ENCODE measurements at regions not wholly inside any gene's neighbourhood (a gene's known extent, or its start where the extent isn't known, plus 50 kb on each side); places are given as distances from the start of the nearest gene placed in this dataset.

DNA sequence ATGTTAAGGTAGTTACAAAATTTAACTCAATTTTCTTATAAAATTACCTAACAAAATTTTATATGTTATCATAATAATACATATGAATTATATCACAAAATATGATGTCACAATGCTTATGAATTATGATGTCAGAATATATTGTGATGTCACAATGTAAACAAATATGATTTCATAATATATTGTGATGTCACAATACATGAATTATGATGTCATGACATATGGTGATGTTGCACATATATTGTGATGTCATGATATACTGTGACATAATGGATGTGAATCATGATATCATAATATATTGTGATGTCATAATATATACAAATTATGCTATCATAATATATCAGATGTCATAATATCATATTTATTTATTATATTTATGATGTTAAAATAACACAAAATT lies 1879.9 kb downstream of the TP53TG3F start:
- Mint-ChIP-seq H3K27ac (no peak overlapping the region), H3K4me3 (ENCODE audit: low read depth) (no peak overlapping the region), H3K27me3 (no peaks in the 10 kb centered on the region), H3K9me3 (ENCODE audit: low read depth) (peaks cover 36% of the 10 kb centered on the region), H3K36me3 (ENCODE audit: insufficient read depth) (peaks cover 2% of the 10 kb centered on the region), H3K4me1 (ENCODE audit: low read depth) (no peaks in the 10 kb centered on the region)
- TF ChIP-seq, protein P1, sequence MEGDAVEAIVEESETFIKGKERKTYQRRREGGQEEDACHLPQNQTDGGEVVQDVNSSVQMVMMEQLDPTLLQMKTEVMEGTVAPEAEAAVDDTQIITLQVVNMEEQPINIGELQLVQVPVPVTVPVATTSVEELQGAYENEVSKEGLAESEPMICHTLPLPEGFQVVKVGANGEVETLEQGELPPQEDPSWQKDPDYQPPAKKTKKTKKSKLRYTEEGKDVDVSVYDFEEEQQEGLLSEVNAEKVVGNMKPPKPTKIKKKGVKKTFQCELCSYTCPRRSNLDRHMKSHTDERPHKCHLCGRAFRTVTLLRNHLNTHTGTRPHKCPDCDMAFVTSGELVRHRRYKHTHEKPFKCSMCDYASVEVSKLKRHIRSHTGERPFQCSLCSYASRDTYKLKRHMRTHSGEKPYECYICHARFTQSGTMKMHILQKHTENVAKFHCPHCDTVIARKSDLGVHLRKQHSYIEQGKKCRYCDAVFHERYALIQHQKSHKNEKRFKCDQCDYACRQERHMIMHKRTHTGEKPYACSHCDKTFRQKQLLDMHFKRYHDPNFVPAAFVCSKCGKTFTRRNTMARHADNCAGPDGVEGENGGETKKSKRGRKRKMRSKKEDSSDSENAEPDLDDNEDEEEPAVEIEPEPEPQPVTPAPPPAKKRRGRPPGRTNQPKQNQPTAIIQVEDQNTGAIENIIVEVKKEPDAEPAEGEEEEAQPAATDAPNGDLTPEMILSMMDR (IDR thresholded peaks at IDR 0.05; ENCODE audit: unreplicated experiment) = no peak
- no peak for DNase-seq (ENCODE audit: low spot score, unreplicated experiment)

DNA sequence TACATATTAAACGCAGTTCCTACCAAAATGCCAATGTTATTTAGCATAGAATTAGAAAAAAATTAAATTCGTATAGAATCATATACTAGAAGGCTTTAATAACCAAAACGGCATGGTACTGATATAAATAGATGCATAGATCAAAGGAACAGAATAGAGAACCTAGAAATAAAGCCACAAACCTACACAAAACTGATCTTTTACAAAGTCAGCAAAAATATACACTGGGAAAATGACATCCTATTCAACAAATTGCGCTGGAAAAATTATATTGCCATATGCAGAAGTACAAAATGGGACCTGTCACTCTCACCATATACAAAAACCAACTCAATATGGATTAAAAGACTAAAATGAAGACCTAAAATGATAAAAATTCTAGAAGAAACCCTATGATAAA lies 1882.6 kb downstream of the TP53TG3F start:
- Mint-ChIP-seq H3K4me1 (ENCODE audit: low read depth) (no peaks in the 10 kb centered on the region), H3K9me3 (ENCODE audit: low read depth) (peaks cover 40% of the 10 kb centered on the region), H3K27me3 (no peaks in the 10 kb centered on the region), H3K27ac (no peak overlapping the region), H3K36me3 (ENCODE audit: insufficient read depth) (peaks cover 4% of the 10 kb centered on the region), H3K4me3 (ENCODE audit: low read depth) (no peak overlapping the region)
- TF ChIP-seq, protein P1 (IDR thresholded peaks at IDR 0.05; ENCODE audit: unreplicated experiment) = no peak
- no peak for DNase-seq (ENCODE audit: low spot score, unreplicated experiment)

DNA sequence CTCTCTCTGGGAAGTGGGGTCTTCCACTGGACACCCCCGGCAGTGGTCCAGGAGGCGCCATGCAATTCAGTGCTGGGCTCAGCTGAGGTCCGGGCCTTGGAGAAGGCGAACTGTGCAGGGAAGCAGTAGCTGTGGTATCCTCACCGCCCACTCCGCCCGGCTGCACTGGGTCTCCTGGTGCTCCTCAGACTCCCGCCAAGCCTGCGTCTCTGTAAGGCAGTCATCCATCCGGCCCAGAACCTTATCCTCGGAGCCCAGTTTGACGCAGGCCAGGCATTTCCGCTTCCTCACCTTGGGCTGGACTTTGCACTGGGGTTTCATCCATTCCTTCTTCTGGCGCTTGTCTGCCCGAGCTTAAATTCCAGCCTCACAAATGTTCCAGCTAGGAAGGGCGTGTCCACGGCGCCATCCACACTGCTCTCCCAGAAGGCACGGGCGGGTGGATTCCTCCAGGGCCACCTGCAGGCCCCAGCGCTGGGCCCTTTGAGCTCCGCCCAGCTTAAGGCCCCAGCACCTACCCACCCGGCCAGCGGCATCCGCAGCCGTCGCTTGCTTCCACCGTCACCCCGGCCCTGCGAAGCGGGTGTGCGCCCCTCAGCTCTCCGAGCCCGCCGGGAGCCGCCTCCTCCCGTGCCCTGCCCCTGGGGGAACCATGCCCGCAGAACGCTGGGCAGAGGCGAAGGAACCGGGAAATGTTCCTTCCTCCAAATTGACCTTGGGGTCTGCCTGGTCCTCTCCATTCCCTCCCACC lies 1884.8 kb downstream of the TP53TG3F start:
- Mint-ChIP-seq H3K9me3 (ENCODE audit: low read depth) (peaks cover 46% of the 10 kb centered on the region), H3K4me1 (ENCODE audit: low read depth) (no peaks in the 10 kb centered on the region), H3K4me3 (ENCODE audit: low read depth) (no peak overlapping the region), H3K36me3 (ENCODE audit: insufficient read depth) (peaks cover 4% of the 10 kb centered on the region), H3K27me3 (no peaks in the 10 kb centered on the region), H3K27ac (no peak overlapping the region)
- TF ChIP-seq, protein P1 (IDR thresholded peaks at IDR 0.05; ENCODE audit: unreplicated experiment) = no peak
- no peak for DNase-seq (ENCODE audit: low spot score, unreplicated experiment)

DNA sequence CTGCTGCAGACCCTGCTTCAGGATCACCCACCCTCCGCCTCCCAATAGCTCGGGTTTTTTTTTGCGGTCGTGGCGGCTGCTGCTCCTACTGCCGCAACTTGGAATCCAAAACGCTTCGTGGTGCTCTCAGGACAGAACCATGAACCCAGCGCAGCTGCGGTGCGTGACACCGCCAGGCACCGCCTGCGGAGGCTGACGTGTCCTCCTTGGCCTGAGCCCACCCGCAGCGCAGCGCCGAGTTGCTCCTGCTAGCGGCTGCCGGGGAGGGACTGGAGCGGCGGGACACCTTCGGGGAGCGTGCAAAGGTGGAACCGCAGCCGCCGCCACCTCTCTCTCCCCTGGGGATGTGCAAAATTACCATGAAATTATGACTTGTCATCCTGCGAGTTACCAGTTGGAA lies 1893.0 kb downstream of the TP53TG3F start:
- no peaks in the 10 kb centered on the region for H3K27me3 Mint-ChIP-seq
- no peaks in the 10 kb centered on the region for H3K4me1 Mint-ChIP-seq (ENCODE audit: low read depth)

DNA sequence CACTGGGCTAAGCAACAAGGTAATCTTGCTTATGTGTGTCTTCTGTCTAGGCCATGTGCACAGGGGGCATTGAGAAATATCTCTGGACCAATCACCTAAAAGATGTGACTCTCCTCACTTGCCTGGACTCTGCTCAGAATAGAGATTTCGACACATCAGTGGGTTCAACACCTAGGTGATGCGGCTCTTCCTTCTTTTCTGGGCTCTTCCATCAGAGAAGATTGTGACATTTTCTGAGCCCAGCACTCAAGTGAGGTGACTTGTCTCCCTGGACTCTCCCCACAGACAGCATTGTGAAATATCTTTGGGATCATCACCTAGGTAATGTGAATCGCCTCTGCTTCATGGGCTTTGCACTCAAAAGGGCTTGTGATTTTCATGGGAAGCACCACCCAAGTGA lies 1904.1 kb downstream of the TP53TG3F start:
- H3K4me3 Mint-ChIP-seq (ENCODE audit: low read depth) = no peak overlapping the region
- TF ChIP-seq, protein P1 (IDR thresholded peaks at IDR 0.05; ENCODE audit: unreplicated experiment) = no peak
- H3K27ac Mint-ChIP-seq = no peak overlapping the region
- no peaks in the 10 kb centered on the region for H3K36me3 Mint-ChIP-seq (ENCODE audit: insufficient read depth)
- DNase-seq (ENCODE audit: low spot score, unreplicated experiment) = no peak
- H3K27me3 Mint-ChIP-seq = no peaks in the 10 kb centered on the region
- H3K4me1 Mint-ChIP-seq (ENCODE audit: low read depth) = no peaks in the 10 kb centered on the region
- peaks cover 48% of the 10 kb centered on the region for H3K9me3 Mint-ChIP-seq (ENCODE audit: low read depth)

More for the DNA sequence above, 1893.0 kb downstream of the TP53TG3F start:
- TF ChIP-seq, protein P1 (IDR thresholded peaks at IDR 0.05; ENCODE audit: unreplicated experiment) = no peak
- no peak for DNase-seq (ENCODE audit: low spot score, unreplicated experiment)
- Mint-ChIP-seq H3K27ac (no peak overlapping the region), H3K4me3 (ENCODE audit: low read depth) (no peak overlapping the region), H3K36me3 (ENCODE audit: insufficient read depth) (no peaks in the 10 kb centered on the region), H3K9me3 (ENCODE audit: low read depth) (peaks cover 34% of the 10 kb centered on the region)

All from progenitor cell of endocrine pancreas (in vitro differentiated cells).